Stimulated activated CD4-positive, alpha-beta T cell treated with anti-CD3 and anti-CD28 coated beads, Interleukin-1b, Interleukin-23, amount 100 ng/mL, for 24 hours (primary cell): ENCODE measurements at regions not wholly inside any gene's neighbourhood (a gene's known extent, or its start where the extent isn't known, plus 50 kb on each side); places are given as distances from the start of the nearest gene placed in this dataset.

ENCODE experiments used
- DNase-seq, 4 experiments: peaks; one replicate each; pipeline ENCODE4 v3.0.0-alpha.2; 2020; ENCODE audit warnings: low read depth in 4 of 4, low spot score in 1 of 4

DNA sequence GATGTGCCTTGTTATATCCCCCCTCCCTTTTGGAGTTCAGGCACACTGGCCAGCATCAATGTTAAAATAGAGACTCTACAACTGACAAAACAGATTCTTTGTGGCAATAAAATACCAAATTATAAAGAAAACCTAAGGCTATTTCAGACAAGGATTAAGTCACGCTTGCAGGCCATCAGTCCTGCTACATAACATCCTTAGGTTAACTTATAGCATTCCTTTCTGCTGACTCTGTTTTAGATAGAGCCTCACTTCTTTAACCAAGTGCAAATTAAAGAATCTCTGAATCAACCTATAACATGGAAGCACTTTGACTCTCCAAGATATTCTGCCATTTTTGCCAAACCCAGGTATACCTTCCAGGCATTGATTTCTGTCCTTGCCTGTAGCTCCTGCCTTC lies 784.6 kb downstream of the RNF144A start:
- no peak for DNase-seq

DNA sequence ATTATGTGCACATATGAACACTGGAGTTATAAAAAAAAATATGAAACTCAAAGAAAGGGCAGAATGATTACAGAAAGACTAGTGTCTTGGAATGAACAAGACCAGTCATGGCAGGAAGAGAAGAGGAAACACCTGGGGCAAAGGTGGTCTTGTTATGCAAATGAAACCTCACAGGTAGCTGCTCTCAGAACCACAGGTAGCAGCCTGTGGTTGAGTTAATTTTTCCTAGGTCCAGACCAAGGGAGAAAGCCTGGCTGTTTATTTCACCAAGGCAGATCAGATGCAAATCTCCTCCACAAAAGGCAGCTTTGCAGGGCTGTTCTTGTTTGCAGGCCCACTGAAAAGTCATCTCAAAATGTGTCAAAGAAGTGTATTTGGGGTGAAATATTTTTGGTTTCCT lies 785.8 kb downstream of the RNF144A start:
- DNase-seq = no peak

DNA sequence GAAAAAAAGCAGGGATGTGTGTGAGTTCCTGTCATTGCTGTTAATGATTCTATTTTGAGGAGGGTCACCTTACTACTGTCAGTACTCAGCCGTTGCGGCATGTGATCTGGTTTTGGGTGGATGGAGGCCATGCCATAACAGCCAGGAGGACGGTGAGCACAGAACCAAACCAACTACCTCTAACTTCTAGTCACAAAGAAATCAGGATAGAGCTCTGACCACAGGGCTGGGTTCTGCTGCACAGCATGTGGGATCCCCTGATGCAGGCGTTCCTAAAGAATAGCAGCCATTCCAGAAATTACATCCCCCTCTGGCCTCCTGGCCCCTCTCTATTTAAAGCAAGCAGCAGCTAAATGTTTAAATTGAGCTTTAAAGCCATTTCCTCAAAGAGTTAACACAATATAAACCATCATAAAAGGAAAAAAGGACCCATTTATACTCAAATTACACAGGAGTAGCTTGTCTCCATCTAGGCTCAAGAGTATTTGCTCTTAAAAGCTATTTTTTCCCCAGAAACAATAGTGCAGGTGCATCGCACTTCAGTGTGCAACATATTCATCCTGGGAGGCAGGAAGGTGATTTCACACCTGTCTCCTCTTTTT lies 786.4 kb downstream of the RNF144A start:
- no peak for DNase-seq

DNA sequence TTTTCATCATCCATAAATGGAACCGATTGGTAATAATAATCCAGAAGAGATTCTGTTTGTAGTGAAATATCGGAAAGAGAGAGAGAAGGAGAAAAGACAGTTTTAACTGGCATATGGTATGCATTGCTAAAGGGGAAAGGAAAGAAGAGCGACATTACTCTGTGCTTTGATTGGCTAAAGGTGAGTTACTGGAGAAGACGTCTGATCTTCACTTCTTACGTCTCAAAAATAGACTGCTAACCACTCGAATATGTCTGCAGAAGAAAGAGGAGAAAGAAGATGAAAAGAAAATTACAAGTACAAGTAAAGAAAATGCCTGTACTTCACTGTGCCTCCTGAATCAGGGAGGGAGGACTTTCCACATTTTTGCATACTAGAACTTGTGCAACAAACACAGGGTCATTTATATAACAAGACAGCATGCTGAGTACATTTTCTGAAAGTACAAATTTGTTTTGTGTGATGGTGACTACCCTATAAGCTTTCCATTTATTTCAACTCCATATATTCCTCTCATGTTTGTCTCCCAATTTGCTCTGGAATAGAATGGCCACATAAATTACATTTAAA lies 787.2 kb downstream of the RNF144A start:
- DNase-seq = no peak

DNA sequence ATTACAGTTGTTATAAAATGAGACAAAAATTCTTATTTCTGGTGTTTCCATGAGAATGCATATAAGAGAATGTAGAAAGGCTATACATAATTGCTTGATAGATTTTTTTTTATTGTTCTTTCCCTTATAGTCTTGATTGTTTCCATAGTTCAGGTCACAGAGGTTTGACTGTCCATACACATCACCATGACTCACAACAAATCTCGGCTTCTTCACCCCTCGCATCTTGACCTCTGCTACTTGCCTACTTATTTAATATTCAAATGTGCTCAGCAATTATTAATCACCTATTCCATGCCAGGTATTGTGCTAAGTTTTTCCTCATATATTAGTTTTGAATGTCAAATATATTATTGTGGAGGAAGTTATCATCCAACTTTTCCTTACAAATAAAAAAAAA lies 789.6 kb downstream of the RNF144A start:
- DNase-seq = no peak

DNA sequence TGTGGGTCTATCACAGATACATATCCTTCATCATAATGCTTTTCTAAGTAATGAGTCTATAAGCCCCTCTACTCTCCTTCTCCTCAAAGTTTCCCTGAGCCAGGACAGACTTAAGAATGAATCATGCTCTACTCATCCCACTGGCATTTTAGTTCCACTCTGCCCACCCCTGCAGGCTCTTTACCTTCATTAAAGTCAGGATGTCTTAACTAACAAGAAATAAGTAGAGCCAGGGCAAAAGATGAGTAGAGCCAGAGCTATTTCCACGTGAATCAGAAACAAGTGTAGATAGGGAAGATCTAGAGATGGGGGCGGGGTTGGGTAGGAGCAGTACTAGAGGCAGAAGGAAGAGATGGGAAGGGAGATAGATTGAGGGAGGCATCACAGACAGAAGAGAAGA lies 790.5 kb downstream of the RNF144A start:
- no peak for DNase-seq

DNA sequence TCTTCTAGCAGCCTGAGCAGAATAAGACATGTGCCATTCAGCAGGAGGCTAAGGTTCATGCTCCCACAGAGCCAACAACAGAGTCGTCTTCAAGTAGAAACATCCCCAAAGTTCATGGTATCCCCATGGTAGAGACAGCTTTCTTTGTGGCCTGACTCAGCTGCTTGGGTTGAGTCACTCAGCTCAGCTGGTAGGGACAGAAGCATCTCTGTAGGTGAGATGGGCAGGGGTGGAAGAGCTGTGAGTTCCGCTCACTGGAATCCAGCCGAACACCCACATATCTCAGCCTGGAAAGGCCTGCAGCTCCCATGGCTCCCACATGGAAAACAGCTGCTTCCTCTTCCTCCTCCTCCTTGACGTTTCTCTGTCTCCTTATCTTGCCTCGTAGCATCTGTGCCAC lies 792.7 kb downstream of the RNF144A start:
- no peak for DNase-seq

DNA sequence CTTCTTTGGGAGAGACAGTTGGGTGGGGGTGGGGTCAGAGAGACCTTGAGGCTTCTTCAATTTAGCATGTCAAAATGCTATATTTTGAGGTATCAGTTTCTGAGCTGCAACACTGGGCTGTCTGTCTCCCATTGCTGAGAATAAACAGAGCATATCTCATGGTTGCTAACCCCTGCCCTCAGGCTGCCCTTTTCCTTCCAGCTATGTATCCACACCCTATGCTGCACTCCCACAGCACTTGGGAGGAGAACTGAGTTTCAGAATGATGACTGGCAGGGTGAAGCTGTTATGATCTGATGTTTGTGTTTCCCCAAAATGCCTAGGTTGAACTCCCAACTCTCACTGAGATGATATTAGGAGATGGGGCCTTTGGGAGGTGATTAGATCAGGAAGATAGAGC lies 794.0 kb downstream of the RNF144A start:
- DNase-seq = no peak

DNA sequence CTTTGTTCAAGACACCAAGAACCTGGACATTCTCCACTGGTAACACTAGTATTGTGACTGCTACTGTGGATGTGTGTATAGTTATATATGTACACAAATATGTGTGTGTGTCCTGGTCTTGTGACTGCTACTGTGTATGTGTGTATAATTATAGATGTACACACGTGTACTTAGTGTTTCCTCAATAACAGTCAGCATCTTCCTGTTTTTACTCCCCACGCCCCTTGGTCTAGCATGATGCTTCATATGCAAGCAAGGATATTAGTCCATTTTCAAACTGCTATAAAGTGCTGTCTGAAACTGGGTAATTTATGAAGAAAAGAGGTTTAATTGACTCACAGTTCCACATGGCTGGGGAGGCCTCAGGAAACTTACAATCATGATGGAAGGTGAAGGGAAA lies 802.7 kb downstream of the RNF144A start:
- DNase-seq = no peak

DNA sequence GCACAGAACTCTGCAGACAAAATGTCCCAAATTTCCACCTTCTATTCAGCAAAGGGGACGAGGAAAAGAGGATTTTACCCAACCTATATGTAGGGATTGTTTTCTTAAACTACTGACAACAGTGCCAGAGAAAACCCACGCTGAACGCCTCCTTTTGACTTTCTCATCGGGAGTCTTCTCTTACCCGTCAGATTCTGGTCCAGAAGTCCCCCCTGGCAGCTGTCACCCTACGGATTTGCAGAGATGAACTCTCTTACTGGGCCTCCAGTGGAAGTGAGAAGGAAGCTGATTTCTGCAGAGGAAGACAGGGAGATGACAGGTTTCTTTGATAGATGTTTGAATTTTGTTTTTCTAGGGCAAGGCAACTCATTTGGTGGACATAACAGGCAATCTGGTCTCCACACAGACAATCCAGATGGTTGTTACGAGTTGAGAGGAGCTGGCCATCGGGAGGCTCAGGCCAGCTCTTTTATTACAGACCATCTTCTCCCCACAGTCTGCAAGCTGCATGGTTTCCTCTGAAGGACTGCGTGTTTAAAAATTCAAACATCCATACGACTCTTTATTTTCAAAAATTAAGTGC lies 804.3 kb downstream of the RNF144A start:
- DNase-seq = no peak

DNA sequence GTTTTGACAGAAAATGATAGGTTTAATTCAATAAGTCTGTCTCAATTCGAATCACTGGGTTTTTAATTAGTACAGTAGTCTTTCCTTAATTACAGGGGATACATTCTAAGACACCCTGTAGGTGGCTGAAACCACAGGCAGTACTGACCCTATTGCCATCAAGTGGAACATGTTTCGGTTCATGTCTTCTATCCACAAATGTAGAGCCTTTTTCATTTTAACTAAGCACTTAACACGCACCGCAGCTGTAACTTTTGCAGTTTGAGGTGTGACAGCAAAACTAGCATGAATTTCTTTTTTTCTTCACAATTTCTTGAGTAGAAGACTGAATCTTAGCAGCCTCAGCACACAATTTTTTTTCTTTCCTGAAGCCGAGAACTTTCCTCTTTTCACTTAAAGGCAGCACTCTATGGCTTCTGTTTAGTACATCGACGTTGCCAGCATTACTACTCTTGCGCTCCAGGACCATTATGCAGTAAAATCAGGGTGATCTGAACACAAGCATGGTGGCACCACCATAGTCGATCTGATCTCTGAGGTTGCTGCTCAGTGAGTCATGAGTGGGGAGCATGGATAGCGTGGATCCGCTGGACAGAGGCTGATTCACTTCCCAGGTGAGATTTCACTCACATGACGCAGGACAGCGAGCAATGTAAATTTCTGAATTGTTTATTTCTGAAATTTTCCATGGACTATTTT lies 805.1 kb downstream of the RNF144A start:
- no peak for DNase-seq

DNA sequence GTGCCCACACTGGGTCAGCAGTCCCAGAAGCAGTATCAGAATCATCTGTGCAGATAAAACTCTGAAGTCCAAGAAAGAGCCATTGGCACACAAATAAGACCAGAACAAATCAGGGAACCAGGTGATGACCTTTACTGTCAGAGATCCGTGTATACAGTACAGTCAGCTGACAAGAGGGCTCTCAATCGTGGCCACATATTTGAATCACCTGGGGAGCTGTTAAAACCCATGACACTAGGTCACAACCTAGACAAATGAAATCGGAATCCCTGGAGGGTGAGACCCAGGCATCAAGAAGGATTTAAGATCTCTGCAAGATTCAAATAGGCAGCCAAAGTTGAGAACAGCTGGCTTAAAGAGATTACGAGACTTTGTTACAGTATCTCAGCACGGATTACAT lies 807.1 kb downstream of the RNF144A start:
- no peak for DNase-seq

DNA sequence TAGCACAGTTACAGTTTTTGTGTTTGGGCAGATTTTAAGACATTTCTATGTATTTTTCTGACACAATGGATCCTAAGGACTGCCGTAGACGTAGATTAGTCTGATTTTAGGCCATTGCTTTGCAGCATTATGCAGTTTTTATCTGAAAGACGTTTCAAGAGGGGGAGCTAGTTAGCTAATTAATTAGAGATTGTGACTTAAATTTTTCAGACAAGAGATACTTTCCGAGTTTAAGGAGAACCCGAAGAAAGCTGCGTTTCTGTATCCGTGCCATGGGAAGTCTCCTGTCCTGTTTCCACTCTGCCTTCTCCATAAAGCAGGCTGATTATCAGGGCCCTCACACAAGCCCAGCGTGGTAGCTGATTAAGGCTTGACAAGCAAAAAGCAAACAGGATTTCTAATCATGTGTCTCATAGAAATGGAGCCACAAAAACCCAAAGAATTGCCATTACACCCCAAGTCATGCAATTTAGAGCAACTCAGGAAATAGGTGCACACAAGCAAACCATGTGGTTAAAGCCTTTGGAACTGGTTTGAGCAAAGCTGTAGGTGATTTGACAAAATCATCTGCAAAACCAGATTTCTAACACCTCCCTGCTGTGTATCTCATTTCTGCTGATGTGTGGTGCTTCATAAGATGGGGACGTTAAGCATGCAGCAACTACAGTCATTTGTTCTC lies 808.1 kb downstream of the RNF144A start:
- DNase-seq = no peak

DNA sequence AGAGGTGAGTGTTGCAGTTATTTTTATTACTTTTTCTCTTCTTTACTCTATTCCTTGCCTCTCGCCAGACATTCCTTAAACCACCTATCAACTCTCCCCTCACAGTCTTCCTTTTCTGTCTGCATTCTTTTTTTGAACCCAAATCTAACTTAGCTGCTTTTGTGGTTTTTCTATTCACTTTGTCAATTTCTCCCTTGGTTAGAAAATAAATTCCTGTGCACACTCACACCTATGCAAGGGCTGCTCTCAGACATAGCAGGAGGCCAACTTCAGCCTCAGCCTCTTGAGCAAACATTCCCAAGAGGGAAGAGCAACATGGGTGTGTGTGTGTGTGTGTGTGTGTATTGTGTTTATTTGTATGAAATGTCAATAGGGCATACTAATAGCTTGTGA lies 808.6 kb downstream of the RNF144A start:
- DNase-seq = no peak

DNA sequence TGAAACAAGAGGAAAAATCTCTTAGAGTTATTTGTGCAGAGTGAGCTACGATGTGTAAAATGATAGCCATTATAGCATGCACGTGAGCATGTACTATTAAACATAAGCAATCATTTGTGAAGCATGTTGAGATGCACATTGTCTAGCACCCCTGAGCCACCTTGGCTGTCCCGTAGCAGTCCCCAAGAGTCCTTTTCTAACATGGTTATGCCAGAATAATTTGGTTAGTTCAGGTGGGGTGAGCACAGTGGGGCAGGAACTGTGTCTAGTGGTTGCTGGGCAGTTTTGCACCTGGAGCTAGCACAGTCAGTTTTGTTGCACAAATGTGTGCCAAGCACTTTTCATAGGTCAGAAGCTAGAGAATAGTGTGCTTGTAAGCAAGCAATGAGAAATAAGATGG lies 809.8 kb downstream of the RNF144A start:
- DNase-seq = no peak

DNA sequence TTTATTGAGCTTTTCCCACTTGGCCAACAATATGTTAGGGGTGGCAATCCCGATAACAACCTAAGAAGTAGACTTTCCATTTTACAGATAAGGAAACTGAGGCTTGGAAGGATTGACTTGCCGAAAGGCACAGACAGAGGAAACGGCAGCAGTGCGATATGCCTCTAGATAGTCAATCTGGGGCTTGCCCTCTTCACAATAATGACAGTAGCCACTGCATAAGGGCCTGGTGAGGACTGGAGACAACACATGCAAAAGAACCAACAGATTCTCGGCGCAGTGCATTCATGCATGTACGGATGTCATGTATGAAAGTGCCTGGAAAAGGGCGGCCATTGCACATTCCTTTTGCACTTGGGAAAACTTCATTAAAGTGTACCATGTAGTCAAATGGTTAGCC lies 811.2 kb downstream of the RNF144A start:
- no peak for DNase-seq

DNA sequence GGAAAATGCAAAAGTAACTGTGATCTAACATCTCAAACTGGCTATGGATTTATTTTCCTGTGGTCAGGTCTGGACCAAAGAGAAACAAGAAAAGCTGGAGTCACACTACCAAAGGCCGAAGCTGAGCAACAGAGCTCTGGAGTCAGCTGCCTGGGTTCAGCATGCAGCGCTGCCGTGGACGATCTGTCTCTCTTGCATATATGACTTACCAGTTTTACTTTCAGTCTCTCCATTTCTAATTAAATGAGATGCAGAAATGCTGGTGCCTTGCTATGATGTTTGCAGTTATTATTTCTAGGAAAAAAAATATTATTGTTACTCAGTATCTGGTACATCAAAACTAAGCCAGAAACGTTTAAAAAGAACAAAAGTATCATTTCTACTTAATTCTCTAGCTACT lies 813.2 kb downstream of the RNF144A start:
- DNase-seq = no peak

DNA sequence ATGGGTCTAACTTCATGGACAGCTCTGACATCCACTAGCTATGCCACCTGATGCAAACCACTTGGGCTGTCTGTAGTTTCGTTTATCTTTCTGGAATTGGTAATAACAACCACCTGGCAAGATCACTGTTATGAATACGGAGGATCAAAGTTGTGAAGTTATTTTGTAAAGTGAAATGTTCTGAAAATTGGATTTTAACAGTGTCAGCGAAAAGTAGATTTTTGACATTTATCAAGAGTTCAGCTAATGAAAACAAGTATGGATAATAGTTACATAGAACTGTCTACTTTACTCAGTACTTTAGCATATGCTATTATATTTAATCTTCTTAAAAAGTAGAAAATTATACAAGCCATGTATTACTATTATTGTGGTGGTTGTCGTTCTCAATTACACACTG lies 813.8 kb downstream of the RNF144A start:
- no peak for DNase-seq

DNA sequence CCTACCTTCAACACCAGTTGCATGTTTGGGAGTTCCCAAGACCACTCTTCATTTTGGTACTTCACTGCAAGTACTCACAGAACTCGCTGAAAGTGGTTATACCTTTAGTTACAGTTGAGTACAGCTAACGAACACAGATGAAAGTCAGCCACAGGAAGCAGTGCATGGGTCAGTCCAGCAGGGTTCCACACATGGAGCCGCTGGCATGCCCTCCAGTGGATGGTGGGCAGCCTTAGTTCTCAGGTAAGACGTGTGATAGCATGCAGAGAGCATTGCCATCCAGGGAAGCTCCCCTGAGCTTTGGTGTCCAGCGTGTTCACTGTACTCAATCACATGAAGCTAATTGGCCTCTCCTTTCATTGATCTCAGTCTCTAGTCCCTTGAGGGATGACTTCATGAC lies 815.3 kb downstream of the RNF144A start:
- DNase-seq = no peak

DNA sequence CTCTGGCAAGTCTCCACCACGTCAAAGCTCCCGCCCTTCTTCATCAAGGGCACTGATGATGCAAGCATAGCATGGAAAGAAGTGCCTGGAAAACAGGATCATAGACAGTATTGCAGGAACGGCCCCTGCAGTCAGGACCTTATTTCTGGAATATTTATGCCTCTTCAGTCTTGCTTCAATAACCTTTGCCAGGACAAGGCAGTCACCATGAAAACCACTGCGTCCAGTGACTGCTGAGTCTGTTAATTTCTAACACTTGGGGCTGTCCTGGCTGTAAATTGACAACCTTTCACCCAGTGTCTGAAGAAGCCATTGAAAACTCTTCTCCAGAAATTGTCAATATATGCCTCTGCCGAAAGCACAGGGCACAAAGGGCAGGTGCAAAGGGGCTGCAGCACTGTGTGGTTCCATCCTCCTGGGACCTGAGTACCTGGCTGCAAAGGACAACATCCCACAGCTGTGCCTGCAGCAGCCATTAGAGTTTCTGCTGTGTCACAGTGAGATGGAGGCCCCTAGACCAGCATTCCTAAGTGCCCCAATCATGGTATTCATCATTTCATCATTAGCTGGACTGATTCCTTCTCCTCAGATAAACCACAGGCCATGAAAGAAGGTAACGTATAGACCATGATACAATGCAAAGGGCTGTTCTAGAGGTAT lies 819.6 kb downstream of the RNF144A start:
- no peak for DNase-seq

DNA sequence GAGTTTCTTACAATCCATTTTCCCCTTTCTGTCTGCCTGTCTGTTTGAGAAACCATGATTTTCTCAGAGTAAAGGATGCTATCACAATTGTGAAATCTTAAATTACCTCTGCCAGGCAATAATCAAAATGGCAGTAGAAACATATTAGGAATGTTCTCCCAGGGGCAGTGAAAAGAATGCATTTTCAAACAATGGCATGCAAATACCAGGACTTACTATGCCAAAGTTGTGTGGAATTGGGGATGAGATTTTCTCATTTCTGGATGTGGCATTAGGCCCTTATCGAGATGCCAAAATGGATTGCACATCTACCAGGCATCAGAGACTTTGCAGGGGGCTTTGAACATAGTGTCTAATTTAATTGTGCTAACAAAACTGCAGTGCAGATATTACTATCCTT lies 821.4 kb downstream of the RNF144A start:
- DNase-seq = no peak

DNA sequence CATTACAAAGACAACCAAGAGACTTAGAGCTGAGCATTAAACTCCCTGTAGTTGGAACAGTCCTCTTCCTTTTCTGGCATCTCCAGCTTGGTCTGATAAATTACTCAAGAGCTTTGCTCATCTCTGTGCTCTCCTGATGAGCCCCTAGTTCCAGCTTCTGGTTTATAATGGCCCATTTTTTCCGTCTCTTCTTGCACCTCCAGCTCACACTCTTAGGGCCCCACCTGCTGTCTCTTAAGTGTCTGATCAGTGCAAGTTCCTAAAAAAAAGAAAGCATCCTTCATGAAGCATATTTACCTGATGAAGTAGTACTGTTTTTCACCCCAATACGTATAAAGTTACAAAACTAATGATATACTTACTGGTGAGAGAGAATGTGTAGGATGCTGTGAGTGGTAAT lies 822.9 kb downstream of the RNF144A start:
- DNase-seq = no peak
